ENCODE measurements at regions not wholly inside any gene's neighbourhood (a gene's known extent, or its start where the extent isn't known, plus 50 kb on each side); places are given as distances from the start of the nearest gene placed in this dataset.

GRCh38 chr3:148408667-148409066 lies 289.0 kb upstream of the AGTR1 start:
- no peaks in the 10 kb centered on the region for H3K36me3 Mint-ChIP-seq (ENCODE audit: low read depth)
- H3K27me3 Mint-ChIP-seq (ENCODE audit: low read depth) = no peaks in the 10 kb centered on the region
- peaks cover 2% of the 10 kb centered on the region for H3K9me3 Mint-ChIP-seq (ENCODE audit: low read depth)
- H3K4me1 Mint-ChIP-seq (ENCODE audit: low read depth) = no peaks in the 10 kb centered on the region
- no peak overlapping the region for H3K4me3 Mint-ChIP-seq (ENCODE audit: unreplicated experiment)
- DNase-seq (ENCODE audit: low spot score) = no peak
- peak; percentile 36 for TF ChIP-seq CTCF (IDR thresholded peaks at IDR 0.05)
- no peak overlapping the region for H3K27ac Mint-ChIP-seq (ENCODE audit: unreplicated experiment)

- Mint-ChIP-seq H3K4me3 (ENCODE audit: unreplicated experiment) (no peak overlapping the region), H3K27ac (ENCODE audit: unreplicated experiment) (no peak overlapping the region), H3K9me3 (ENCODE audit: low read depth) (no peaks in the 10 kb centered on the region), H3K27me3 (ENCODE audit: low read depth) (no peaks in the 10 kb centered on the region), H3K36me3 (ENCODE audit: low read depth) (no peaks in the 10 kb centered on the region), H3K4me1 (ENCODE audit: low read depth) (no peaks in the 10 kb centered on the region)
- DNase-seq (ENCODE audit: low spot score) = no peak
- TF ChIP-seq CTCF (IDR thresholded peaks at IDR 0.05) = no peak
Observed at GRCh38 chr3:148420242-148420641, 277.5 kb upstream of the AGTR1 start.

GRCh38 chr3:148428862-148429605 lies 268.7 kb upstream of the AGTR1 start:
- Mint-ChIP-seq H3K4me3 (ENCODE audit: unreplicated experiment) (no peak overlapping the region), H3K4me1 (ENCODE audit: low read depth) (no peaks in the 10 kb centered on the region), H3K36me3 (ENCODE audit: low read depth) (no peaks in the 10 kb centered on the region), H3K27me3 (ENCODE audit: low read depth) (no peaks in the 10 kb centered on the region), H3K9me3 (ENCODE audit: low read depth) (no peaks in the 10 kb centered on the region), H3K27ac (ENCODE audit: unreplicated experiment) (no peak overlapping the region)
- no peak for DNase-seq (ENCODE audit: low spot score)
- TF ChIP-seq CTCF (IDR thresholded peaks at IDR 0.05) = no peak

GRCh38 chr3:148433665-148434064 lies 264.0 kb upstream of the AGTR1 start:
- H3K27ac Mint-ChIP-seq (ENCODE audit: unreplicated experiment) = no peak overlapping the region
- TF ChIP-seq CTCF (IDR thresholded peaks at IDR 0.05) = no peak
- H3K27me3 Mint-ChIP-seq (ENCODE audit: low read depth) = no peaks in the 10 kb centered on the region
- H3K9me3 Mint-ChIP-seq (ENCODE audit: low read depth) = peaks cover 12% of the 10 kb centered on the region
- DNase-seq (ENCODE audit: low spot score) = no peak
- H3K4me3 Mint-ChIP-seq (ENCODE audit: unreplicated experiment) = no peak overlapping the region
- no peaks in the 10 kb centered on the region for H3K4me1 Mint-ChIP-seq (ENCODE audit: low read depth)
- H3K36me3 Mint-ChIP-seq (ENCODE audit: low read depth) = peaks cover 2% of the 10 kb centered on the region

- H3K27me3 Mint-ChIP-seq (ENCODE audit: low read depth) = no peaks in the 10 kb centered on the region
- no peak for TF ChIP-seq CTCF (IDR thresholded peaks at IDR 0.05)
- peaks cover 2% of the 10 kb centered on the region for H3K36me3 Mint-ChIP-seq (ENCODE audit: low read depth)
- H3K27ac Mint-ChIP-seq (ENCODE audit: unreplicated experiment) = no peak overlapping the region
- H3K4me3 Mint-ChIP-seq (ENCODE audit: unreplicated experiment) = no peak overlapping the region
- H3K4me1 Mint-ChIP-seq (ENCODE audit: low read depth) = no peaks in the 10 kb centered on the region
- H3K9me3 Mint-ChIP-seq (ENCODE audit: low read depth) = peaks cover 12% of the 10 kb centered on the region
- no peak for DNase-seq (ENCODE audit: low spot score)
Observed at GRCh38 chr3:148435534-148435933, 262.2 kb upstream of the AGTR1 start.

Measured in chondrocyte (in vitro differentiated cells).